ENCODE measurements at regions not wholly inside any gene's neighbourhood (a gene's known extent, or its start where the extent isn't known, plus 50 kb on each side); places are given as distances from the start of the nearest gene placed in this dataset.
"Not testable (repeated sequence)": the region's sequence is repeated elsewhere in the genome, so short reads cannot be mapped to it uniquely, and the experiment has no call there.

- no peak for DNase-seq
Measured at GRCh38 chr6:74607934-74608333, 597.9 kb downstream of the COL12A1 start.

- no peak for DNase-seq
Measured at GRCh38 chr6:74607468-74607867, 598.4 kb downstream of the COL12A1 start.

- DNase-seq: no peak
Measured at GRCh38 chr6:74606582-74607071, 599.2 kb downstream of the COL12A1 start.

- DNase-seq: no peak
Measured at GRCh38 chr6:74605922-74606581, 599.8 kb downstream of the COL12A1 start.

- DNase-seq: no peak
Measured at GRCh38 chr6:74604279-74604678, 601.6 kb downstream of the COL12A1 start.

GRCh38 chr6:74603322-74604076 lies 602.4 kb downstream of the COL12A1 start:
- DNase-seq: no peak

- no peak for DNase-seq
Measured at GRCh38 chr6:74602206-74602605, 603.6 kb downstream of the COL12A1 start.

GRCh38 chr6:74598462-74599393 lies 607.1 kb downstream of the COL12A1 start:
- no peak for DNase-seq

GRCh38 chr6:74597840-74598239 lies 608.0 kb downstream of the COL12A1 start:
- no peak for DNase-seq

- no peak for DNase-seq
Measured at GRCh38 chr6:74597266-74597665, 608.6 kb downstream of the COL12A1 start.

- no peak for DNase-seq
Measured at GRCh38 chr6:74596588-74596987, 609.3 kb downstream of the COL12A1 start.

GRCh38 chr6:74594350-74594749 lies 611.5 kb downstream of the COL12A1 start:
- not testable (repeated sequence) for DNase-seq

- DNase-seq: no peak
Measured at GRCh38 chr6:74588094-74588832, 617.6 kb downstream of the COL12A1 start.

GRCh38 chr6:74587386-74587785 lies 618.5 kb downstream of the COL12A1 start:
- no peak for DNase-seq

- DNase-seq: no peak
Measured at GRCh38 chr6:74585753-74586152, 620.1 kb downstream of the COL12A1 start.

GRCh38 chr6:74581681-74582080 lies 624.2 kb downstream of the COL12A1 start:
- no peak for DNase-seq

GRCh38 chr6:74579794-74580193 lies 626.1 kb downstream of the COL12A1 start:
- DNase-seq: no peak

GRCh38 chr6:74579047-74579446 lies 626.8 kb downstream of the COL12A1 start:
- no peak for DNase-seq

- no peak for DNase-seq
Measured at GRCh38 chr6:74578339-74578738, 627.5 kb downstream of the COL12A1 start.

- DNase-seq: no peak
Measured at GRCh38 chr6:74577619-74578018, 628.2 kb downstream of the COL12A1 start.

GRCh38 chr6:74574794-74575193 lies 631.1 kb downstream of the COL12A1 start:
- DNase-seq: no peak

GRCh38 chr6:74573613-74574012 lies 632.2 kb downstream of the COL12A1 start:
- no peak for DNase-seq

- DNase-seq: no peak
Measured at GRCh38 chr6:74570044-74570443, 635.8 kb downstream of the COL12A1 start.
